H1 (cell line): ENCODE measurements at regions not wholly inside any gene's neighbourhood (a gene's known extent, or its start where the extent isn't known, plus 50 kb on each side); places are given as distances from the start of the nearest gene placed in this dataset.

Experiments used
- ASH2L ChIP-seq: fragments of 200-600, 300-600 bp; sonication (generic); IDR thresholded peaks from one replicate; pipeline ENCODE4 v1.7.1; 2017; ENCODE audit warnings: low read length
- CTCF ChIP-seq, 3 experiments: IDR thresholded peaks; 1 replicate in 2 of 3; 2 replicates in 1 of 3; pipeline versions ENCODE4 v1.5.1 to v1.6.1; 2011; ENCODE audit warnings: low read length in 3 of 3, mild to moderate bottlenecking in 3 of 3, inconsistent platforms in 2 of 3, low read depth in 1 of 3, moderate library complexity in 1 of 3; ENCODE audit not compliant: insufficient read depth in 1 of 3; ENCODE audit errors: control extremely low read depth in 1 of 3
- FOSL1 ChIP-seq: IDR thresholded peaks from 2 replicates; pipeline ENCODE4 v1.6.1; 2011; ENCODE audit warnings: mild to moderate bottlenecking, low read depth, low read length, moderate library complexity; ENCODE audit not compliant: insufficient read depth
- RXRA ChIP-seq: IDR thresholded peaks from 2 replicates; pipeline ENCODE4 v1.6.1; 2011; ENCODE audit warnings: low read depth, mild to moderate bottlenecking, low read length, moderate library complexity; ENCODE audit not compliant: insufficient read depth

GRCh38 chr13:74017301-74018061 lies 116.7 kb downstream of the KLF12 start:
- TF ChIP-seq RXRA: no peak
- no peak for TF ChIP-seq ASH2L
- TF ChIP-seq FOSL1: no peak
- no peak for TF ChIP-seq CTCF (IDR thresholded peaks at IDR 0.05; ENCODE audit: control extremely low read depth in 1 of 3, insufficient read depth in 1 of 3, low read depth in 1 of 3, low read length in 3 of 3)
